ENCODE measurements at regions not wholly inside any gene's neighbourhood (a gene's known extent, or its start where the extent isn't known, plus 50 kb on each side); places are given as distances from the start of the nearest gene placed in this dataset.

GRCh38 chr6:14953836-14954235 is 292.0 kb upstream of the JARID2 start:
- TF ChIP-seq CTCF (IDR thresholded peaks at IDR 0.05) (no peak), EP300 (IDR thresholded peaks at IDR 0.05; ENCODE audit: low read depth) (no peak)
